ENCODE measurements at regions not wholly inside any gene's neighbourhood (a gene's known extent, or its start where the extent isn't known, plus 50 kb on each side); places are given as distances from the start of the nearest gene placed in this dataset.
"Not testable (repeated sequence)": the region's sequence is repeated elsewhere in the genome, so short reads cannot be mapped to it uniquely, and the experiment has no call there.

DNA sequence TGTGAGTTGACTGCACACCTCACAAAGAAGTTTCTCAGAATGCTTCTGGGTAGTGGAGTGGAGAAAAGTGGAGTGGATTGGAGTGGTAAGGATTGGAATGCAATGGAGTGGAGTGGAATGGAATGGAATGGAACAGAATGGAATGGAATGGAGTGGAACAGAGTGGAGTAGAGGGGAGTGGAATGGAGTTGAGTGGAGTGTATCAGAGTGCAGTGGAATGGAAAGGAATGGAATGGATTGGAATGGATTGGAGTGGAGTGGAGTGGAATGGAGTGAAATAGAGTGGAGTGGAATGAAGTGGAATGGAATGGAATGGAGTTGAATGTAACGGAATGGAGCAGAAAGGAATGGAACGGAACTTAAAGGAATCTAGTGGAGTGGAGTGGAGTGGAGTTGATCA, 5194.2 kb upstream of the TPTE start:
- DNase-seq (ENCODE audit: extremely low read depth in 1 of 4, low spot score in 3 of 4); H4K20me1 ChIP-seq (replicated peaks; ENCODE audit: control insufficient read depth, insufficient read depth, low read length); POLR2A ChIA-PET; H3K9me3 ChIP-seq (replicated peaks; ENCODE audit: control insufficient read depth, insufficient read depth, low read depth, low read length); H3K27ac ChIP-seq (ENCODE audit: extremely low read depth, low read depth, low read length); H3K4me1 ChIP-seq (replicated peaks in 1 of 2; ENCODE audit: control insufficient read depth in 2 of 2, insufficient read depth in 2 of 2, low read length in 2 of 2); H3K4me3 ChIP-seq; H3K4me2 ChIP-seq (ENCODE audit: insufficient read depth, low read length); CTCF ChIA-PET (ENCODE audit: low intra/inter-chr PET ratio); H3K36me3 ChIP-seq (ENCODE audit: control insufficient read depth, insufficient read depth, low read length); FAIRE-seq; intact Hi-C loops (cut with micrococcal nuclease); H3K9me1 ChIP-seq (ENCODE audit: control insufficient read depth, insufficient read depth, low read length); ATAC-seq; BruUV-seq (replicated peaks); H3K79me2 ChIP-seq (ENCODE audit: control insufficient read depth, insufficient read depth, low read length); H3K27me3 ChIP-seq (ENCODE audit: control insufficient read depth in 2 of 2, insufficient read depth in 2 of 2, low read length in 2 of 2); H3K9ac ChIP-seq (ENCODE audit: insufficient read depth in 1 of 2, low read depth in 2 of 2, low read length in 2 of 2); H2AFZ ChIP-seq (ENCODE audit: low read depth, low read length): not testable (repeated sequence)
- no CpG with 5 or more reads among the region's 2 CpGs for WGBS (ENCODE audit: insufficient coverage, low coverage, missing lambda C conversion rate)
- in situ Hi-C loops (cut with MboI) = loop anchor here (5.0 kb wide), 1 partner anchor 1930 kb away; no protein-coding TSS in a partner anchor

GRCh38 chr21:5329311-5329939, 5192.0 kb upstream of the TPTE start:
- FAIRE-seq; H3K4me1 ChIP-seq (replicated peaks in 1 of 2; ENCODE audit: control insufficient read depth in 2 of 2, insufficient read depth in 2 of 2, low read length in 2 of 2); H3K79me2 ChIP-seq (ENCODE audit: control insufficient read depth, insufficient read depth, low read length); H3K4me2 ChIP-seq (ENCODE audit: insufficient read depth, low read length); POLR2A ChIA-PET; H3K9me1 ChIP-seq (ENCODE audit: control insufficient read depth, insufficient read depth, low read length); H3K4me3 ChIP-seq; H4K20me1 ChIP-seq (replicated peaks; ENCODE audit: control insufficient read depth, insufficient read depth, low read length); CTCF ChIA-PET (ENCODE audit: low intra/inter-chr PET ratio); DNase-seq (ENCODE audit: extremely low read depth in 1 of 4, low spot score in 3 of 4); H3K36me3 ChIP-seq (ENCODE audit: control insufficient read depth, insufficient read depth, low read length); BruUV-seq (replicated peaks); ATAC-seq; H3K9me3 ChIP-seq (replicated peaks; ENCODE audit: control insufficient read depth, insufficient read depth, low read depth, low read length); H3K9ac ChIP-seq (ENCODE audit: insufficient read depth in 1 of 2, low read depth in 2 of 2, low read length in 2 of 2); H3K27me3 ChIP-seq (ENCODE audit: control insufficient read depth in 2 of 2, insufficient read depth in 2 of 2, low read length in 2 of 2); intact Hi-C loops (cut with micrococcal nuclease); H3K27ac ChIP-seq (ENCODE audit: extremely low read depth, low read depth, low read length); H2AFZ ChIP-seq (ENCODE audit: low read depth, low read length): not testable (repeated sequence)
- in situ Hi-C loops (cut with MboI) = loop anchor here (5.0 kb wide), 1 partner anchor 1928 kb away; no protein-coding TSS in a partner anchor
- no CpG with 5 or more reads among the region's 8 CpGs for WGBS (ENCODE audit: insufficient coverage, low coverage, missing lambda C conversion rate)

DNA sequence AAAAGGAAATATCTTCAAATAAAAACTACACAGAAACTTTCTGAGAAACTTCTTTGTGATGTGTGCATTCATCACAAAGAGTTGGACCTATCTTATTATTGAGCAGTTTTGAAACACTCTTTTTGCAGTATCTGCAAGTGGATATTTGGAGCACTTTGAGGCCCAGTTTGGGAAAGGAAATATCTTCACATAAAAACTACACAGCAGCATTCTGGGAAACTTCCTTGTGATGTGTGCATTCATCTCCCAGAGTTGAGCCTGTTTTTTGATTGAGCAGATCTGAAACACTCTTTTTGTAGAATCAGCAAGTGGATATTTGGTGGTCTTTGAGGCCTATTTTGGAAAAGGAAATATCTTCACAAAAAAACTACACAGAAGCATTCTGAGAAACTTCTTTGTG, 5163.5 kb upstream of the TPTE start:
- H3K27ac ChIP-seq (ENCODE audit: extremely low read depth, low read depth, low read length); H2AFZ ChIP-seq (ENCODE audit: low read depth, low read length); H3K36me3 ChIP-seq (ENCODE audit: control insufficient read depth, insufficient read depth, low read length); H3K79me2 ChIP-seq (ENCODE audit: control insufficient read depth, insufficient read depth, low read length); H3K4me3 ChIP-seq; CTCF ChIA-PET (ENCODE audit: low intra/inter-chr PET ratio); in situ Hi-C loops (cut with MboI); intact Hi-C loops (cut with micrococcal nuclease); H3K27me3 ChIP-seq (ENCODE audit: control insufficient read depth in 2 of 2, insufficient read depth in 2 of 2, low read length in 2 of 2); H4K20me1 ChIP-seq (replicated peaks; ENCODE audit: control insufficient read depth, insufficient read depth, low read length); H3K9me1 ChIP-seq (ENCODE audit: control insufficient read depth, insufficient read depth, low read length); BruUV-seq (replicated peaks); POLR2A ChIA-PET; H3K9ac ChIP-seq (ENCODE audit: insufficient read depth in 1 of 2, low read depth in 2 of 2, low read length in 2 of 2); ATAC-seq; H3K4me2 ChIP-seq (ENCODE audit: insufficient read depth, low read length); H3K4me1 ChIP-seq (replicated peaks in 1 of 2; ENCODE audit: control insufficient read depth in 2 of 2, insufficient read depth in 2 of 2, low read length in 2 of 2); DNase-seq (ENCODE audit: extremely low read depth in 1 of 4, low spot score in 3 of 4); FAIRE-seq; H3K9me3 ChIP-seq (replicated peaks; ENCODE audit: control insufficient read depth, insufficient read depth, low read depth, low read length): not testable (repeated sequence)
